GM12878 (cell line): ENCODE measurements at regions not wholly inside any gene's neighbourhood (a gene's known extent, or its start where the extent isn't known, plus 50 kb on each side); places are given as distances from the start of the nearest gene placed in this dataset.
"Not testable (repeated sequence)": the region's sequence is repeated elsewhere in the genome, so short reads cannot be mapped to it uniquely, and the experiment has no call there.

Experiments used
- BMI1 ChIP-seq: fragments of 450-650 bp; IDR thresholded peaks from 2 replicates; pipeline ENCODE4 v1.6.1; 2016; ENCODE audit warnings: mild to moderate bottlenecking, moderate library complexity, borderline replicate concordance
- CREM ChIP-seq: IDR thresholded peaks from 2 replicates; pipeline ENCODE4 v1.6.1; 2014; ENCODE audit warnings: antibody characterized with exemption, low read depth
- EZH2 ChIP-seq: IDR thresholded peaks from 2 replicates; pipeline ENCODE4 v1.6.1; 2012; ENCODE audit warnings: low read depth, mild to moderate bottlenecking, control low read depth, inconsistent platforms, low read length, borderline replicate concordance; ENCODE audit not compliant: control insufficient read depth
- MTA3 ChIP-seq: IDR thresholded peaks from 2 replicates; pipeline ENCODE4 v1.6.1; 2012; ENCODE audit warnings: low read length, inconsistent platforms, borderline replicate concordance
- MYC ChIP-seq: IDR thresholded peaks from 2 replicates; pipeline ENCODE4 v1.6.1; 2011; ENCODE audit warnings: mild to moderate bottlenecking, low read length, moderate library complexity, inconsistent platforms; ENCODE audit not compliant: insufficient read depth, insufficient replicate concordance, insufficient read length, severe bottlenecking
- NRF1 ChIP-seq: conservative IDR thresholded peaks from 2 replicates; pipeline ENCODE4 v1.6.1; 2011; ENCODE audit warnings: mild to moderate bottlenecking, low read depth, low read length, improper control_type of control experiment
- POLR2AphosphoS5 ChIP-seq: IDR thresholded peaks from 2 replicates; pipeline ENCODE4 v1.6.1; 2011; ENCODE audit warnings: mild to moderate bottlenecking, low read length, inconsistent platforms
- SMC3 ChIP-seq: IDR thresholded peaks from 2 replicates; pipeline ENCODE4 v1.6.1; 2011; ENCODE audit warnings: low read length, improper control_type of control experiment, borderline replicate concordance
- TBL1XR1 ChIP-seq: IDR thresholded peaks from 2 replicates; pipeline ENCODE4 v1.6.1; 2012; ENCODE audit warnings: low read depth, low read length, improper control_type of control experiment
- TF ChIP-seq, protein P1 (sequence below): fragments of 450-650 bp; IDR thresholded peaks from 2 replicates; pipeline ENCODE4 v1.6.1; 2017; ENCODE audit warnings: mild to moderate bottlenecking, moderate library complexity
- TF ChIP-seq, protein P2 (sequence below), 3 experiments: IDR thresholded peaks in 2 of 3; conservative IDR thresholded peaks in 1 of 3; 2 replicates each; pipeline ENCODE4 v1.5.1; 2011; ENCODE audit warnings: low read depth in 3 of 3, low read length in 3 of 3, mild to moderate bottlenecking in 3 of 3, control low read depth in 2 of 3, moderate library complexity in 2 of 3, inconsistent platforms in 1 of 3, mixed read lengths in 1 of 3; ENCODE audit not compliant: control insufficient read depth in 2 of 3, insufficient read depth in 1 of 3; ENCODE audit errors: extremely low read depth in 1 of 3
- TF ChIP-seq, protein P3 (sequence below): fragments of 450-650 bp; IDR thresholded peaks from 2 replicates; pipeline ENCODE4 v1.6.1; 2016; ENCODE audit warnings: mild to moderate bottlenecking, moderate library complexity, borderline replicate concordance
- TF ChIP-seq, protein P4 (sequence below): fragments of 450-650 bp; IDR thresholded peaks from 2 replicates; pipeline ENCODE4 v1.6.1; 2017; ENCODE audit warnings: mild to moderate bottlenecking

DNA sequence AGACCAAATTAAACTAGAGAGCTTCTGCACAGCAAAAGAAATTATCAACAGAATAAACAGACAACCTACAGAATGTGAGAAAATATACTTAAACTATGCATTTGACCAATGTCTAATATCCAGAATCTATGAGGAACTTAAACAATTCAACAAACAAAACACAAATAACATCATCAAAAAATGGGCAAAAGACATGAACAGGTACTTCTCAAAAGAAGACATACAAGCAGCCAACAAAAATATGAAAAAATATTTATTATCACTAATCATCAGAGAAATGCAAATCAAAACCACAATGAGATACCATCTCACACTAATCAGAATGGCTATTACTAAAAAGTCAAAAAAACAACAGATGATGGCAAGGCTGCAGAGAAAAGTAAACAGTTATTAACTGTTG is 236.2 kb upstream of the FAT3 start:
- TF ChIP-seq BMI1, POLR2AphosphoS5, TBL1XR1, SMC3, MTA3, CREM, EZH2, NRF1, MYC: not testable (repeated sequence)
- TF ChIP-seq, protein P1, sequence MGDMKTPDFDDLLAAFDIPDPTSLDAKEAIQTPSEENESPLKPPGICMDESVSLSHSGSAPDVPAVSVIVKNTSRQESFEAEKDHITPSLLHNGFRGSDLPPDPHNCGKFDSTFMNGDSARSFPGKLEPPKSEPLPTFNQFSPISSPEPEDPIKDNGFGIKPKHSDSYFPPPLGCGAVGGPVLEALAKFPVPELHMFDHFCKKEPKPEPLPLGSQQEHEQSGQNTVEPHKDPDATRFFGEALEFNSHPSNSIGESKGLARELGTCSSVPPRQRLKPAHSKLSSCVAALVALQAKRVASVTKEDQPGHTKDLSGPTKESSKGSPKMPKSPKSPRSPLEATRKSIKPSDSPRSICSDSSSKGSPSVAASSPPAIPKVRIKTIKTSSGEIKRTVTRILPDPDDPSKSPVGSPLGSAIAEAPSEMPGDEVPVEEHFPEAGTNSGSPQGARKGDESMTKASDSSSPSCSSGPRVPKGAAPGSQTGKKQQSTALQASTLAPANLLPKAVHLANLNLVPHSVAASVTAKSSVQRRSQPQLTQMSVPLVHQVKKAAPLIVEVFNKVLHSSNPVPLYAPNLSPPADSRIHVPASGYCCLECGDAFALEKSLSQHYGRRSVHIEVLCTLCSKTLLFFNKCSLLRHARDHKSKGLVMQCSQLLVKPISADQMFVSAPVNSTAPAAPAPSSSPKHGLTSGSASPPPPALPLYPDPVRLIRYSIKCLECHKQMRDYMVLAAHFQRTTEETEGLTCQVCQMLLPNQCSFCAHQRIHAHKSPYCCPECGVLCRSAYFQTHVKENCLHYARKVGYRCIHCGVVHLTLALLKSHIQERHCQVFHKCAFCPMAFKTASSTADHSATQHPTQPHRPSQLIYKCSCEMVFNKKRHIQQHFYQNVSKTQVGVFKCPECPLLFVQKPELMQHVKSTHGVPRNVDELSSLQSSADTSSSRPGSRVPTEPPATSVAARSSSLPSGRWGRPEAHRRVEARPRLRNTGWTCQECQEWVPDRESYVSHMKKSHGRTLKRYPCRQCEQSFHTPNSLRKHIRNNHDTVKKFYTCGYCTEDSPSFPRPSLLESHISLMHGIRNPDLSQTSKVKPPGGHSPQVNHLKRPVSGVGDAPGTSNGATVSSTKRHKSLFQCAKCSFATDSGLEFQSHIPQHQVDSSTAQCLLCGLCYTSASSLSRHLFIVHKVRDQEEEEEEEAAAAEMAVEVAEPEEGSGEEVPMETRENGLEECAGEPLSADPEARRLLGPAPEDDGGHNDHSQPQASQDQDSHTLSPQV, result not testable (repeated sequence)
- TF ChIP-seq, protein P2, sequence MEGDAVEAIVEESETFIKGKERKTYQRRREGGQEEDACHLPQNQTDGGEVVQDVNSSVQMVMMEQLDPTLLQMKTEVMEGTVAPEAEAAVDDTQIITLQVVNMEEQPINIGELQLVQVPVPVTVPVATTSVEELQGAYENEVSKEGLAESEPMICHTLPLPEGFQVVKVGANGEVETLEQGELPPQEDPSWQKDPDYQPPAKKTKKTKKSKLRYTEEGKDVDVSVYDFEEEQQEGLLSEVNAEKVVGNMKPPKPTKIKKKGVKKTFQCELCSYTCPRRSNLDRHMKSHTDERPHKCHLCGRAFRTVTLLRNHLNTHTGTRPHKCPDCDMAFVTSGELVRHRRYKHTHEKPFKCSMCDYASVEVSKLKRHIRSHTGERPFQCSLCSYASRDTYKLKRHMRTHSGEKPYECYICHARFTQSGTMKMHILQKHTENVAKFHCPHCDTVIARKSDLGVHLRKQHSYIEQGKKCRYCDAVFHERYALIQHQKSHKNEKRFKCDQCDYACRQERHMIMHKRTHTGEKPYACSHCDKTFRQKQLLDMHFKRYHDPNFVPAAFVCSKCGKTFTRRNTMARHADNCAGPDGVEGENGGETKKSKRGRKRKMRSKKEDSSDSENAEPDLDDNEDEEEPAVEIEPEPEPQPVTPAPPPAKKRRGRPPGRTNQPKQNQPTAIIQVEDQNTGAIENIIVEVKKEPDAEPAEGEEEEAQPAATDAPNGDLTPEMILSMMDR (IDR thresholded peaks at IDR 0.05 in 2 of 3, conservative IDR thresholded peaks at IDR 0.05 in 1 of 3; ENCODE audit: control insufficient read depth in 2 of 3, extremely low read depth in 1 of 3, insufficient read depth in 1 of 3, low read depth in 3 of 3, low read length in 3 of 3), result not testable (repeated sequence)
- TF ChIP-seq, protein P3, sequence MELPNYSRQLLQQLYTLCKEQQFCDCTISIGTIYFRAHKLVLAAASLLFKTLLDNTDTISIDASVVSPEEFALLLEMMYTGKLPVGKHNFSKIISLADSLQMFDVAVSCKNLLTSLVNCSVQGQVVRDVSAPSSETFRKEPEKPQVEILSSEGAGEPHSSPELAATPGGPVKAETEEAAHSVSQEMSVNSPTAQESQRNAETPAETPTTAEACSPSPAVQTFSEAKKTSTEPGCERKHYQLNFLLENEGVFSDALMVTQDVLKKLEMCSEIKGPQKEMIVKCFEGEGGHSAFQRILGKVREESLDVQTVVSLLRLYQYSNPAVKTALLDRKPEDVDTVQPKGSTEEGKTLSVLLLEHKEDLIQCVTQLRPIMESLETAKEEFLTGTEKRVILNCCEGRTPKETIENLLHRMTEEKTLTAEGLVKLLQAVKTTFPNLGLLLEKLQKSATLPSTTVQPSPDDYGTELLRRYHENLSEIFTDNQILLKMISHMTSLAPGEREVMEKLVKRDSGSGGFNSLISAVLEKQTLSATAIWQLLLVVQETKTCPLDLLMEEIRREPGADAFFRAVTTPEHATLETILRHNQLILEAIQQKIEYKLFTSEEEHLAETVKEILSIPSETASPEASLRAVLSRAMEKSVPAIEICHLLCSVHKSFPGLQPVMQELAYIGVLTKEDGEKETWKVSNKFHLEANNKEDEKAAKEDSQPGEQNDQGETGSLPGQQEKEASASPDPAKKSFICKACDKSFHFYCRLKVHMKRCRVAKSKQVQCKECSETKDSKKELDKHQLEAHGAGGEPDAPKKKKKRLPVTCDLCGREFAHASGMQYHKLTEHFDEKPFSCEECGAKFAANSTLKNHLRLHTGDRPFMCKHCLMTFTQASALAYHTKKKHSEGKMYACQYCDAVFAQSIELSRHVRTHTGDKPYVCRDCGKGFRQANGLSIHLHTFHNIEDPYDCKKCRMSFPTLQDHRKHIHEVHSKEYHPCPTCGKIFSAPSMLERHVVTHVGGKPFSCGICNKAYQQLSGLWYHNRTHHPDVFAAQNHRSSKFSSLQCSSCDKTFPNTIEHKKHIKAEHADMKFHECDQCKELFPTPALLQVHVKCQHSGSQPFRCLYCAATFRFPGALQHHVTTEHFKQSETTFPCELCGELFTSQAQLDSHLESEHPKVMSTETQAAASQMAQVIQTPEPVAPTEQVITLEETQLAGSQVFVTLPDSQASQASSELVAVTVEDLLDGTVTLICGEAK, result not testable (repeated sequence)
- TF ChIP-seq, protein P4, sequence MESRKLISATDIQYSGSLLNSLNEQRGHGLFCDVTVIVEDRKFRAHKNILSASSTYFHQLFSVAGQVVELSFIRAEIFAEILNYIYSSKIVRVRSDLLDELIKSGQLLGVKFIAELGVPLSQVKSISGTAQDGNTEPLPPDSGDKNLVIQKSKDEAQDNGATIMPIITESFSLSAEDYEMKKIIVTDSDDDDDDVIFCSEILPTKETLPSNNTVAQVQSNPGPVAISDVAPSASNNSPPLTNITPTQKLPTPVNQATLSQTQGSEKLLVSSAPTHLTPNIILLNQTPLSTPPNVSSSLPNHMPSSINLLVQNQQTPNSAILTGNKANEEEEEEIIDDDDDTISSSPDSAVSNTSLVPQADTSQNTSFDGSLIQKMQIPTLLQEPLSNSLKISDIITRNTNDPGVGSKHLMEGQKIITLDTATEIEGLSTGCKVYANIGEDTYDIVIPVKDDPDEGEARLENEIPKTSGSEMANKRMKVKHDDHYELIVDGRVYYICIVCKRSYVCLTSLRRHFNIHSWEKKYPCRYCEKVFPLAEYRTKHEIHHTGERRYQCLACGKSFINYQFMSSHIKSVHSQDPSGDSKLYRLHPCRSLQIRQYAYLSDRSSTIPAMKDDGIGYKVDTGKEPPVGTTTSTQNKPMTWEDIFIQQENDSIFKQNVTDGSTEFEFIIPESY, result not testable (repeated sequence)
